GM12873 (cell line): ENCODE measurements at regions not wholly inside any gene's neighbourhood (a gene's known extent, or its start where the extent isn't known, plus 50 kb on each side); places are given as distances from the start of the nearest gene placed in this dataset.

Source experiments
- TF ChIP-seq, protein P1 (sequence below): IDR thresholded peaks from 2 replicates; pipeline ENCODE4 v1.5.1; 2012; ENCODE audit warnings: low read depth, mild to moderate bottlenecking, moderate library complexity, low read length, control low read depth; ENCODE audit not compliant: insufficient read depth; ENCODE audit errors: missing control alignments

DNA sequence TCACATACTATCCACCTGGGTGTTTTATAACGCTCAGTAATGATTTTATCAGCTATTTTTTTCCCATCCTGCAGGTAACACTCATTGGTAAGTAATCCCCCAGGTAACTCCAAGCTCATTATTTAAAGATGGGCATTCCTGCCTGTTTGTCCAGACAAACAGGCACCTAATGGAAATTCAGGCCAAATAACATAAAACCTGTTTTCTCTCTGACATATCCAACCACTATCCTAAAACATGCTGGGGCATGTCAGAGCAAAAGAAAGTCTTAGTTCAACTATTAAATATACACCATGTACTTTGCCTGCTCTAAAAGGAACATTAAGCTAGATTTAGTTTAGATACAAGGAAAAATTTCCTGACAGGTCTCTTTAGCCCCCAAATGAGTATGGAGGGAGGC is 987.7 kb downstream of the TTLL7 start:
- TF ChIP-seq, protein P1, sequence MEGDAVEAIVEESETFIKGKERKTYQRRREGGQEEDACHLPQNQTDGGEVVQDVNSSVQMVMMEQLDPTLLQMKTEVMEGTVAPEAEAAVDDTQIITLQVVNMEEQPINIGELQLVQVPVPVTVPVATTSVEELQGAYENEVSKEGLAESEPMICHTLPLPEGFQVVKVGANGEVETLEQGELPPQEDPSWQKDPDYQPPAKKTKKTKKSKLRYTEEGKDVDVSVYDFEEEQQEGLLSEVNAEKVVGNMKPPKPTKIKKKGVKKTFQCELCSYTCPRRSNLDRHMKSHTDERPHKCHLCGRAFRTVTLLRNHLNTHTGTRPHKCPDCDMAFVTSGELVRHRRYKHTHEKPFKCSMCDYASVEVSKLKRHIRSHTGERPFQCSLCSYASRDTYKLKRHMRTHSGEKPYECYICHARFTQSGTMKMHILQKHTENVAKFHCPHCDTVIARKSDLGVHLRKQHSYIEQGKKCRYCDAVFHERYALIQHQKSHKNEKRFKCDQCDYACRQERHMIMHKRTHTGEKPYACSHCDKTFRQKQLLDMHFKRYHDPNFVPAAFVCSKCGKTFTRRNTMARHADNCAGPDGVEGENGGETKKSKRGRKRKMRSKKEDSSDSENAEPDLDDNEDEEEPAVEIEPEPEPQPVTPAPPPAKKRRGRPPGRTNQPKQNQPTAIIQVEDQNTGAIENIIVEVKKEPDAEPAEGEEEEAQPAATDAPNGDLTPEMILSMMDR, result no peak

DNA sequence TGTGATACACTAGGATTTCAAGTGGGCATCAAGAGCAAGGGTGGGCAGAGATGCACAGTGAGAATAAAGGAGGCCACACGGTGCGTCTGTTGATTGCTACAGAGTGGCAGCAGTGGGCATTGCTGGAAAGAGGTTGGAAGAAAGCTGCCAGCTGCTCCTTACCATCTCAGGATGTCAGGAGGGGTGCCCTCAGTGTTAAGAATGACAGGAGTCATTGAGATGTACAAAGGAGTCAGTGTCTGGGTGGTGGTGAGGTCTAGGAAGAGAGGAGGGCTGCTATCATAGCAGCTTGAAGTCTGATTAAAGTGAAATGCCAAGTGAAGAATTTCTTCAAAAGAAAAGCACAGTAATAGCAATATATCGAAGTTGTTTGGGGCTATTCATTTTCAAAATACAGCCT is 992.7 kb downstream of the TTLL7 start:
- TF ChIP-seq, protein P1, result no peak

DNA sequence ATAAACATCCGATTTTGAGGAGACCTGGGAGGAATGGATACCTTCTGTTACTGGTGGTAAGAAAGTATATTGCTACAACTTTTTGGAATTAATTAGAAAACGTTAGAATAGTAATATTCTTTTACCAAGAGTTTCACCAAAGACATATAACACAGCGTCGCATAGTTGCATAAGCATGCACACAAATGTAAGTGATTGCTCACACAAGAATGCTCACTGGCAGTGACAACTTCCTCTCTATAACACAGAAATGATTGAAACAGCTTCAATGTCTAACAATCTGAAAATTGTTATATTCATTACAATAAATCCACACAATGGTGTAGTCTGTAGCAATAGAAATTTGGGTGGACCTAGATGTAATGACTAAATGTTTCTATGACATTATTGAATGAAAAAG is 998.6 kb downstream of the TTLL7 start:
- TF ChIP-seq, protein P1, result no peak

DNA sequence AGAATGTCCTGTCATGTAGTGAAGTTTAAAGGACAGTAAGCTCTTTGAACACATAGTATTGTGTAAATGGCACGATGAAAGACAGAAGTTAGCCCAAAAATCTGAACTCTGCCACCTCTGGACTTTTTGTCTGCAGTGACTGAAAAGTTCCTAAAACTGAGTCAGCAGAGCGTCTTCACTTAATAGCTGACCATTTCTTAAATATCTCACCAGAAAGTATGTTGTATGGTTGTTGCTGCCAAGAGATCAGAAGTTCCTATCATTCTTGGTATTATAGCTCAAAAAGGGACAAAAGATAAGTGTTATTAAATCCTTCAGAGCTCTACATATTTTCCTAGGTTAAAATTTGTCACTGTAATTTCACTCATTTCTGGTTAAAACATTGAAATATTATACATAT is 1003.0 kb downstream of the TTLL7 start:
- TF ChIP-seq, protein P1, result no peak

DNA sequence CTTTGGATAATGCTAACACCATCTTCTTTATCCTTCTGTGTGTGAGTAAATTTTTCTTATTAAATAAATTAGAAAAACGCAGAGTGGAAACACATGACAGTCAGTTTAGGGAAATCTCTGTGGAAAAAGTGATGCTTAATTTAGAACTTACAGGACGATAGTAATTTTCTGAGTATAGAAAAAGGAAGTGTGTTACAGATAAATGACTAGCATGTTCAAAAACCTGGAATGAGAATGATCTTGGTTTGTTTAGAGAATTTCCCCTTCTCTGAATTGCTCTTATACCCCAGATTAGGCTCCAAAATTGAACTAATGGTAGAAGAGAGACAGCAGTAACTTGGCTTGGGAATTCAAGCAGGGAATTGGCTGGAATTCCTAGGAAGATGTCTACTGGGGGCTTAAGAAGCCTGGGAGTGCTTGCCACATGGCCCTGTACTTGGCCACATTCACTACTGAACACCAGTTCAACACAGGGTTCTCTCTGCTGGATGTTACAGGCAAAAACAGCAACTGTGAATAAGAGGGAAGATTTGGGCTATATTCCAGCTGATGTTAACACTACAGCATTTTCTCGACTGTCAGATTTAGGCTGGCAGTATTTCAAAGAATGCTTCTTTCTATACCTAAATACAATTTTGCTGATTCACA is 1004.2 kb downstream of the TTLL7 start:
- TF ChIP-seq, protein P1, result no peak

DNA sequence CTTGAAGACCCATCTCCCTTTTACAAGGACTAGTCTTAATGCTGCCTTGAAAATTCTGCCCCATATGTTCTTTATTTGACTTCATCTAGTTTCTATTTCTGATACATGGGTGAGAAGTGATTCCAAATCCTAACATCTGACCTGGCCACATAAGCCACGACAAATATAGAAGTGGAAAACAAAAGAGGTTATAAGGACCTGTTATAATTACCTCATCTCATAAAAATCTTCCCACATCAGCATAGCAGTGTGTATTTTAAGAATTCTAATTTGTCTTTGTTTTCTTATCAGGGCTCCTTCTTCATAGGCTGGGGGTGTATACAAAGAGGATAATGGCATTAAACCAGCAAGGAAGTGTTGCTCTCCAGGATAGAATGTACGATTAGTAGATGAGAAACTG is 1007.4 kb downstream of the TTLL7 start:
- TF ChIP-seq, protein P1, result no peak

DNA sequence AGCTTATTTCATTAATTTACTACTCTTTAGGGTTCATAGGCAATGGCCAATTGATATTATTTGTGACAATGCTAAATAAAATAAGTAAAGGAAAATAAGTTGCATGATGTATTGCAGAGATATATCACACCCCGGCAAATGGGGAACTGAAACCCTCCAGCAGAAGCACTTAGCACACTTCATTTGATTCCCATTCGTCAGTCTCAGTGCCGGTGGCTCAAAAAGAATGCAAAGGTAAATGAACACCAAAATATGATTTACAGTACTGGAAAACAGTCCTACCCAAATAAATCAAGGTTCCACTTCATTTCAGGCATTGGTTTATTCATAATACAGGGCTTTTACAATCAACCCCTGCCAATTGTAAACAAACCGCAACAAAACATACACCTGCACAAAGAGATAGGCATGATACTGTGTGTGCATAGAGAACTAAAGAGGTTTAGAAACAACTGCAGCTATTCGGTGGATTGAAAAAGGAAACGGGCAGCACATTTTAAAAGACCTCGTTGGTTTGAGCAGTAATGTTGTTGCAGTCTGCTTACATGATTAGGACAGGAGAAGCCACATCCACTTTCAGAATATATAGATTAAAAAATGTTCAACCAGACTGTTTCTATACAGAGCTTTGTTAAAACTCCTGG is 1019.2 kb downstream of the TTLL7 start:
- TF ChIP-seq, protein P1, result no peak
